ENCODE measurements at regions not wholly inside any gene's neighbourhood (a gene's known extent, or its start where the extent isn't known, plus 50 kb on each side); places are given as distances from the start of the nearest gene placed in this dataset.
A peak's percentile ranks its signal among the peaks of the same experiment; 100 is the strongest.

- no peak for DNase-seq (ENCODE audit: low read depth)
Observed at GRCh38 chr6:128666405-128666804, 146.0 kb upstream of the PTPRK start.

DNA sequence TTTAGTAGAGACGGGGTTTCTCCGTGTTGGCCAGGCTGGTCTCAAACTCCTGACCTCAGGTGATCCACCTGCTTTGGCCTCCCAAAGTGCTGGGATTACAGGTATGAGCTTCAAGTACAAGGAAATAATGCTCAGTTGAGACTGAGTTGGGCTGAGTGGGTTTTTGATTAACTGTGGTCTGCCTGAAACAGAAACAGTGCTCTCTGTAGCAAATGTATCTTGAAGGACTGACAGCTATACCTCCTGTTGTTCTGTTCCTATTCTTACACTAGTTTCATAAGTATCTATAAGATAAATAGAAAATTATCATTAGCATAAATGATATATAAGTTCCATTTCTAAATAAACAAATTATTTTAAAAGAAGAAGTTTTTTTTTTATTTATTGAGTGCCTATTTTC lies 142.8 kb upstream of the PTPRK start:
- DNase-seq (ENCODE audit: low read depth): no peak

GRCh38 chr6:128659878-128660622 lies 139.7 kb upstream of the PTPRK start:
- no peak for DNase-seq (ENCODE audit: low read depth)

DNA sequence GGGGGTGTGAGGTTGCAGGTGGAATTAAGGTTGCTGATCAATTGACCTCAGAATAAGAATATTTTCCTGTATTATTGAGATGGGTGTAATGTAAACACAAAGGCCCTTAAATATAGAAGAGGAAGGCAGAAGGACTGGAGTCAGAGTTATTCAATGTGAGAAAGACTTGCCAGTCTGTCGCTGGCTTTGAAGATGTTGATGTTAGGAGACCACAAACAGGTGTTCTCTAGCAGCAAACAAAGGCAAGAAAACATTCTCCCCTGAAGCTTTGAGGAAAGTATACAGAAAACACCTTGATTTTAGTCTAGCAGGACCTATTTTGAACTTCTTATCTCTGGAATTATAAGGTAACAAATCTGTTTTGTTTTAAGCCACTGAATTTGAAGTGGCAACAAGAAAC lies 138.9 kb upstream of the PTPRK start:
- DNase-seq (ENCODE audit: low read depth): no peak

GRCh38 chr6:128657181-128657580 lies 136.8 kb upstream of the PTPRK start:
- no peak for DNase-seq (ENCODE audit: low read depth)

DNA sequence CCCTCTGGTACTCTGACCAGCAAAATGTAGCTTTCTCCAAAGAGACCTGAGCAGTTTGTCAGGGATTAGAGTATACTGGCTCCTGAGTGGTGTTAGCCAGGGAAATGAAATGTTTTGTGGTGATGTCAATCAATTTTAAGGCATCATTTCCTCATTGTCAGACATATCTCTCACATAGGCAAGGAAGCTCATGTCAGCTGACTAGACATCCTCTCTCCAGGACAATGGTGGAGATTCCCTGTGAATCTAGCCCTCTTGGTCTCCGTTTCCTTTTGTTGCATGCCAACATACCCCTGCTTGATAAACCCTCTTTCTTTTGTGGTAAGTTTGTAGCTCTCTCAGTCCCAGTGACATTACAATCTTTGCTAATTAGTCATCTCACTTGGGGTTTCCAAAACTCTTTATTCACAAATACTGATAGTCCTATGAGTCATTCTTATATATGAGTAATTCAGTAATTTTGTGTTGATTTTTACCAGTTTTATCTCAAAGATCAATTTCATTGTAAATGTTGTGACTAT lies 135.6 kb upstream of the PTPRK start:
- DNase-seq (ENCODE audit: low read depth): peak; percentile 94

- no peak for DNase-seq (ENCODE audit: low read depth)
Observed at GRCh38 chr6:128648022-128648598, 127.7 kb upstream of the PTPRK start.

DNA sequence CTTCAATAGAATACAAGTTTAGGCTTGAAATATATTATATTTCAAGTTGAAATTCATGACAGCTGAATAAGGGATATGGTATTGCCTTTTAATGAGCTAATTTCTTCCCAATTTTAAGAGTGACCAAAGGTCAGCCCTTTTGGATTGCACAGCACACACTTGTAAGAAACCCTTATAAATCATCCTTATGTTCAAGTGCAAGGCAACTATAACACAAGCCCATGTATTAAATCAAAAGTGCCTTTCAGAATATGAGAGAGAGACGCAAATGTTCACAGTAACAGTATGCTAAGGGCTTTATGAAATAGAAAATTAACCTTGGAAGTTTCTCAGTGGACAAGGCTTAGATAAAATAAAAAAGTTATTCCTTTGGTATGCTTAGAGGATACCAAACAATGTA lies 121.7 kb upstream of the PTPRK start:
- DNase-seq (ENCODE audit: low read depth): no peak

DNA sequence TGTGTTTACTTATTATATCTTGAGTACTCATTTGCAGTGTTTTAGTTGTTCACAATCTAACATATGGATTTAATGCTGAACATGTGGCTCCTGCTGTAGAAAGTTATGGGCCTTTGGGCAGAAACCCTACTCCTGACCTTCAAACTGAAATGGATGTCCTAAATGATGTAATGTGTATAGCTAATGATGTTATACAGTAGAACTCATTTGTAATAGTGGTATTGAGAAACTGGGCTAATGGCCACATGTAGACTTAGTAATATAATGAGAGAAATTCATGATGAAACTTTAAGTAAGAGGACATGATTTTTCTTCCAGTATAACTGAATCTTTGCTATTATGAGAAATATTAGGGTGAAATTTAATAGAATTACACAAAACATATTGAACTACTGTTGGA lies 121.3 kb upstream of the PTPRK start:
- no peak for DNase-seq (ENCODE audit: low read depth)

DNA sequence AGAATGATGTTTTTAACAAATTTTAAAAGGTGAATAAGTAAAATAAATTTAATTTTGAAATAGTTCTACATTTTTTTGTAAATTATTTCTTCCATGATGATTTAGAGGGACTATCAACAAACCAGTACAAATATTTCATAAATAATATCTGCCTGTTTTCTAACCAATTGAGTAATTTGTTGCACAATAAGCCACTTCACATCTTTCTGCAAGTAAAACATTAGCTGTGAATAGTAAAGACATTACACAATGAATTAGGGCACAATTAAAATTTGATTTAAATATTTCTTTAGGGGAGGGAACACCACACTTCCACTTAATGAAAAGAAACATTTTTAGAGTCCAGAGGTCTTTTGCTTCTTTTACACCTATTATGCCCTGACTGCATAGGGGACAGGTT lies 118.4 kb upstream of the PTPRK start:
- DNase-seq (ENCODE audit: low read depth): no peak

GRCh38 chr6:128635219-128635618 lies 114.8 kb upstream of the PTPRK start:
- DNase-seq (ENCODE audit: low read depth): no peak

DNA sequence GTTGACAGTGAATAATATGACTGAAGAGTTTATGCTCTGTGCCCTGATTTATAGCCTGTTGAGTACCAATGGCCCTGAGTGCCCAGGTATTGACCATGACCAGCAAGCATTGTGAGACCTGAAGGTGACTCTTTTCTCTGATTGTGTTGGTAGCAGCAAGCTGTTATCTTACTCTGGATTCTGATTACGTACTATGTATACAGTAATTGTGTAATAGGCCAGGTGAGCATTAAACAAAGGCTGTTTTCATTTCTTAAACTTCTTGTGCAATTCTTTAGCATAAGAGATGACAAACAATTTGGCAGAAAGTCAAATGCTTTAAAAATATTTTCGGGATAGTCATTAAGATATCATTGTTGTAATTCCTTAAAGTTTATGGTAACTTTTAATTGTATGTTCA lies 111.7 kb upstream of the PTPRK start:
- no peak for DNase-seq (ENCODE audit: low read depth)

- no peak for DNase-seq (ENCODE audit: low read depth)
Observed at GRCh38 chr6:128631031-128631430, 110.6 kb upstream of the PTPRK start.

GRCh38 chr6:128630213-128630612 lies 109.8 kb upstream of the PTPRK start:
- no peak for DNase-seq (ENCODE audit: low read depth)

DNA sequence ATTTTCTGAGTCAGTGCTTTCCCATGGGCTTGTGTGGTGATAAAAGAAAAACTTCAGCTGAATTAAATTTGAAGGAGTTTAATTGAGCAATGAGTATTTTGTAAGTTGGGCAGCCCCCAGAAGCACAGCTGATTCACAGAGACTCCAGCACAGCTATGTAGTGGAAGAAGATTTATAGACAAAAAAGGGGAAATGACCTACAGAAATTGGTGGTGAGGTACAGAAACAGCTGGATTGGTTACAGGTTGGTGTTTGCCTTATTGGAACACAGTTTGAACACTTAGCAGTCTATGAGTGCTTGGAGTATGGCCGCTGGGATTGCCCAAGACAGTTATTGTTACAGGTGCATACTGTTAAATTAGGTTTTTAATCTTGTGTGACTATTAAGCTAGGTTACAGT lies 96.9 kb upstream of the PTPRK start:
- DNase-seq (ENCODE audit: low read depth): no peak

GRCh38 chr6:128616342-128616741 lies 95.9 kb upstream of the PTPRK start:
- no peak for DNase-seq (ENCODE audit: low read depth)

DNA sequence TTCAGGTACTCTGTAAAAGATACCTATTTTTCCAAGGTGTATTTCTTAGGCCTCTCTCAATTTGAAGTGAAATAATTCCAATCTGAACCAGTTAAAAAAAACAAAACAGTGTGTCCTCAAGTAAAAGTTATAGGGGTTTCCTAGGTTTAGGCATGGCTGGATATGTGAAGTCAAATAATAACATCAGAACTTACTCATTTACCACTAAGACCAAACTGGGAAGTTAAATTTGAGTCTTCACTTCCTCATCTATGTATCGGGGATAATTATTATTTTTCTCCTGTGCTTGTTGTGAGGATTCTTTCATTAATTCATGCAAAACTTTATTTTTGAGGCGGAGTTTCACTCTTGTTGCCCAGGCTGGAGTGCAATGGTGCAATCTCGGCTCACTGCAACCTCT lies 86.2 kb upstream of the PTPRK start:
- no peak for DNase-seq (ENCODE audit: low read depth)

DNA sequence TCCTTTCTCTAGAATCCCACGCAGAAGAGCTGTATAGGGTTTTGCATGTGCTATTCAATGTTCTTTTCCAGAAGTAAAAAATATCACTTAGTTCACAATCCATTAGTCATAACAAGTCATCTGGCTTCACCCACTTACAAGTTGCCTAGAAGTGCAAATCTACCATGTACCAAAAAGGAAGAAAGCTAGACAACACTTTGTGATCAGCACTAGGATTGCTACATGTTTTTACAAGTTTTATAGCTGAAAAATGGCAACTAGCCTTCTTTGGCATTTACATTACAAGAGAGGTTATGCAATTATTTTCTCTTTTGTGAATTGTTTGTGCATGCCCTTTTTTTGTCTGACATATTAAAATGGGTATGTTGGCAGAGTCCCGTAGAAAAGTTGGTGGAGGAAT lies 85.6 kb upstream of the PTPRK start:
- no peak for DNase-seq (ENCODE audit: low read depth)

- no peak for DNase-seq (ENCODE audit: low read depth)
Observed at GRCh38 chr6:128601060-128601459, 80.7 kb upstream of the PTPRK start.

DNA sequence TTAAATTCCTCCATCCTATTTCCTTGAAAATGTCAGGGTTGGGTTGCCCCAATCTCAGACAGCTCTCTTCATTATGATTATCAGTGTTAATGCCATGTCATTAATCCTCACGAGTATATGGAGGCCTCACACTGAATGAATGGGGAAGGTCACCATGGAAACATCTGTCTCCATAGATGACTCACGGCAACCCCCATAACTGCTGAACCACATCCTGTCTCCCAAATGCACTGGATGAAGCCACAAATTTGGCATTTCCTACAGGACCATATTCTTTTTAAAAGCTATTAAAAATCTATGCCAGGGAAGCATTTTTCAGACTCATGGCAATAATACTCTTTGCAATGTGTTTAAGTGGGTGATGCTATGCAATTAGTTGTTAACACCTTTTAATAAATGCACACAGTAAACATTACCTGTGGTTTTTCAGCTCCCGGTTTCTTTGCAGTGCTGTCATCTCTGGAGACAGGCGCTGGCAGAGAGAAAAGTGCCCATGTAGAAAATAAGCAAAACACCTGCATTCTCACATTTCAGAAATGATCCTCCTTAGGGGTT lies 80.1 kb upstream of the PTPRK start:
- DNase-seq (ENCODE audit: low read depth): peak; percentile 81

DNA sequence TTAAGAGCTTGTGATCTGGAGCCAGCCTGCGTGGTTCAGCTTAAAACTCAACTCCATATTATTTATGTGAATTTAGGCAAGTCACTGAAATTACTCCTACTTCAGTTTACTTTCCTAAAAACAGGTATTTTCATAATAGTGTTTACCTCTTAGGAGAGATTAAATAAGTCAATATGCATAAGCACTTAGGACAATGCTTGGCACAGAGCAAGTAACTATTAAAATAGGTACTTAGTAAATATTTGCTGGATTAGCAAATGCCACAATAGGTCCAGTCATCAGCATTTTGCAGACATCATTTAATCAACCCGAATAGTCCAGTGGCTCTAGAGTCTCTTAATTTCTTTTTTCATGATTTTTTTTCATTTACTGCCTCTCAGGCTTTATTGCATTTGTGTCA lies 78.6 kb upstream of the PTPRK start:
- DNase-seq (ENCODE audit: low read depth): no peak

- DNase-seq (ENCODE audit: low read depth): no peak
Observed at GRCh38 chr6:128598571-128598970, 78.2 kb upstream of the PTPRK start.

- no peak for DNase-seq (ENCODE audit: low read depth)
Observed at GRCh38 chr6:128597956-128598355, 77.6 kb upstream of the PTPRK start.

DNA sequence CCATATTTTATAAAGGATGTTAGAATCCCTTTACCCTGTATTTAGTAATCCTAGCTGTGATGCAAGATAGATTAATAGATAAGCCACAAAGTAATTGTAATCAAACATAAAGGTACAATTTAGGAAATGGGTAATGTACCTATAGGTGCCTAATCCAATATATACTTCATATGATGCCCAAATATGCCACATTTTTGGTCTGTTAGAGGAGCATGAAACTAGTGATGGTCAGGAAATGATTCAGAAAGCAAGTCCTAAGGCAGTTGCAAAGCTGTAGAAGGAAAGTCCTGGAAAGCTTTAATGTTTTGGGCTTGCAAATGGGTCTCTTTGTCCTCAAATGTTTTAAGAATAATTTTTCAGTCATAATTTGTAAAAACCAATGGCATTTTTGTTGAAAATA lies 76.6 kb upstream of the PTPRK start:
- no peak for DNase-seq (ENCODE audit: low read depth)
